NCI-H774 (cell line): ENCODE measurements at regions not wholly inside any gene's neighbourhood (a gene's known extent, or its start where the extent isn't known, plus 50 kb on each side); places are given as distances from the start of the nearest gene placed in this dataset.
"Not testable (repeated sequence)": the region's sequence is repeated elsewhere in the genome, so short reads cannot be mapped to it uniquely, and the experiment has no call there.

ENCODE experiments used
- DNase-seq: peaks from one replicate; lab custom pipeline; 2025; lab: John Stamatoyannopoulos, UW

DNA sequence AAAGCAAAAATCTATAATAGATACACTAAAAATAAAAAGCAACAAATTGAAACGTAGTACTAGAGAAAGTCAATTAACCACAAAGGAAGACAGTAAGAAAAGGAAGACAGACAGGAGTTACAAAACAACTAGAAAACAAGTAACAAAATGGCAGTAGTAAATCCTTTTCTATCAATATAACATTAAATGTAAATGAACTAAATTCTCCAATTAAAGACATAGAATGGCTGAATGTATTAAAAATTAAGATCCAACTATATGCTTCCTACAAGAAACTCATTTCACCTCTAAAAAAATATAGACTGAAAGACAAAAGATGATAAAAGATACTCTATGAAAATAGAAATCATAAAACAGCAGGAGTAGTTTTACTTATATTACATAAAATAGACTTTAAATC is 79.1 kb downstream of the CTH start:
- no peak for DNase-seq

DNA sequence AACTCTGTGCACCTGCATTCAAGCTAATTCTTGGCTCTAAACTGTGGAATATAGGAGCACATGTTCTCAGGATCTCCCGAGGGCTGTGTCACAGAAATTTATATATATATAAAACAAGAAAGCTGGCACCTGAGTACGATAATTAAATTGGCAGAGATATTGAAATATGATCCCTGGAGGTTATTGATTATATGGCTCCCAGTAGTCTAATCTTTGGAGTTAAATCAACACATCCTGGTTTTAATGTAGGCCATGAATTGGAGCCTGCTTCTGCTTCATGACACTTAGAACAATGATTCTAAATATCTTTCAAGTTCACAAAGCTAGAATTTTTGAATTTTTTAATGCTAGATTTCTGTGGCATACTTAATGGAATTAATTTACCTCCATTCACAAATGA is 84.3 kb downstream of the CTH start:
- DNase-seq = no peak

DNA sequence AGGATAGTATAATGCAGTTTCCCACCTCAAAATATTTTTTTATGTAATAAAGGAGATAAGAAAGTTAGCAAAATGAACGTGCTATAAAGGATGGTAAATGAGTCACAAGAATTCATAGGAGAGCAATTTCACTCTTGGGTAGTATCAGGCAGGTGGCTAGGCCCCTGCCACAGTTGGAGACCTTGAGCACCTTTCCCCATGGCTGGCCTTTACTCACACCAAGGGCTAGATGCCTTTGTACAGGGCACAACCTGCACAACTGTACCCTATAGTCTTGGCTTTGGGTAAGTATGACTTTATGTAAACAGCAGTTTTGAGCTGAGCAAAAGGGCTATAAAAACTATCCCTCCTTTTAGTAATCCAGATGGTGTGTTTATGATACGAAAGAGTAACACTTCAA is 85.1 kb downstream of the CTH start:
- DNase-seq = no peak

DNA sequence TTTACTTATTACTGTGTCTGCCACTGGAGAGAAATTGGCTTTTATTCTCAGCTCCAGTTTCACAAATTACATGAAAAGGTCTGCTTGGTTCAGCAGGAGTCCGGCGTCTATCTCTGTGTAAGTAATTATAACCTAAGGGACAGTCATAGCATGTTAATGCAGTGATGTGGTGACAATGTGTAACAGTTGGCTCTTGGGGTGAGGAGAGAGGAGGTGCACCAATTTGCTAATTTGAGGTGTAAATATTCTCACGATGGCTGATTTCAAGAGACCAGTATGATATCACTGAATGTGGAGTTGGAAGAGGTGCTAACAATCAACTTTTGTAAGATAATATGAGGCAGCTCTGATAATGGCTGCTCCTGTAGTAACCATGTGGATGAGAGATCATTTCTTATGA is 86.1 kb downstream of the CTH start:
- no peak for DNase-seq

- DNase-seq = no peak
These were observed 87.6 kb downstream of the CTH start for GRCh38 chr1:70498666-70499065.

DNA sequence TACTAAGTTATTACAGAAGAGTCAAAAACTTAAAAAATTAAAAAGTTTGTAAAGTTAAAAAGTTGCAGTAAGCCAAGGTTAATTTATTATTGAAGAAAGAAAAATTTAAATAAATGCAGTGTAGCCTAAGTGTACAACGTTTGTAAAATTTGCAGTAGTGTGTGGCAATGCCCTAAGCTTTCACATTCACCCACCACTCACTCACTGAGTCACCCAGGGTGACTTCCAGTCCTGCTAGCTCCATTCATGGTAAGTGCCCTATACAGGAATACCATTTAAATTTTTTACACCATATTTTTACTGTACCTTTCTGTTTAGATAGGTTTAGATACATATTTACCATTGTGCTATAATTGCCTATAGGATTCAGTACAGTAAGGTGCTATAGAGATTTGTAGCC is 88.6 kb downstream of the CTH start:
- DNase-seq = no peak

GRCh38 chr1:70503358-70503757 is 92.3 kb downstream of the CTH start:
- DNase-seq = no peak

- no peak for DNase-seq
These were observed 93.2 kb downstream of the CTH start for GRCh38 chr1:70504176-70504820.

DNA sequence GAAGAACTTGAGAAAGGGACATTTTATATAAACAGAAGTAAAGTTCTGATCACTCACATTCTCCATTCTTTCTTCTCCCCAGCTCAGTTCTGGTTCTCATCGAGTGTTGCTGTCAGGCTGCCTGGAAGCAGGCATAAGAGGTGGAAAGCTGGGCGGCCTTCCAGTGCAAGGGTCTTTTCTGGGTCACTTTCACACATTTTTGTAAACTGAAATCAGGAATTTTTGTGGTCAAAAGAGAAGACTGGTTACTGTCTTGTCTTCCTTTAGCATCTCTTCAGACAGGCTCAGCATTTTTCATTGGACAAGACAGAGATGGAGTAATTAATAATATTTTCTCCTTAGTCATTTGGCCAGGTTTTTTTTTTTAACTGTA is 93.7 kb downstream of the CTH start:
- no peak for DNase-seq

DNA sequence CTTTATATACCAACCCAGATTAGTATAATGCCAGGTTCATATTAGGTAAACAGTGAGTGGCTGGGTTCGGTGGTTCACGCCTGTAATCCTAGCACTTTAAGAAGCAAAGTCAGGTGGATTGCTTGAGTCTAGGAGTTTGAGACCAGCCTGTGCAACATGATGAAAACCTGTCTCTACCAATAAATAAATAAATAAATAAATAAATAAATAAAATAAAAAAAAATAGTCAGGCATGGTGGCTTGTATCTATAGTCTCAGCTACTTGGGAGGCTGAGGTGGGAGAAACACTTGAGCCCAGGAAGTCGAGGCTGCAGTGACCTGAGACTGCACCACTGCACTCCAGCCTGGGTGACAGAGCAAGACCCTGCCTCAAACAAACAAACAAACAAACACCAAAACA is 96.9 kb downstream of the CTH start:
- DNase-seq = not testable (repeated sequence)

GRCh38 chr1:70509996-70510876 is 99.2 kb downstream of the CTH start:
- DNase-seq = peak; percentile 31

DNA sequence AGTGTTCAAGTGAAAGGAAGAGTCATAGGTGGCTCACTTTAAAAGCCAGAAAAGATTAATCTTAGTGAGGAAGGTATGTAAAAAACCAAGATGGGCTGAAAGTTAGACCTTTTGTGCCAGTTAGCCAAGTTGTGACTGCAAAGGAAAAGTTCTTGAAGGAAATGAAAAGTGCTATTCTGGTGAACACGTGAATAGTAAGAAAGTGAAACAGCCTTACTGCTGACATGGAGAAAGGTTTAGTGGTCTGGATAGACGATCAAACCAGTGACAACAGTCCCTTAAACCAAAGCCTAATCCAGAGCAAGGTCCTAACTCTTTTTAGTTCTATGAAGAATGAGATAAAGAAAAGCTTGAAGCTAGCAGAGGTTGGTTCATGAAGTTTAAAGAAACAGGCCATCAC is 106.4 kb downstream of the CTH start:
- no peak for DNase-seq

- DNase-seq = no peak
These were observed 107.0 kb downstream of the CTH start for GRCh38 chr1:70518106-70518505.

- DNase-seq = no peak
These were observed 117.7 kb downstream of the CTH start for GRCh38 chr1:70528590-70529333.

DNA sequence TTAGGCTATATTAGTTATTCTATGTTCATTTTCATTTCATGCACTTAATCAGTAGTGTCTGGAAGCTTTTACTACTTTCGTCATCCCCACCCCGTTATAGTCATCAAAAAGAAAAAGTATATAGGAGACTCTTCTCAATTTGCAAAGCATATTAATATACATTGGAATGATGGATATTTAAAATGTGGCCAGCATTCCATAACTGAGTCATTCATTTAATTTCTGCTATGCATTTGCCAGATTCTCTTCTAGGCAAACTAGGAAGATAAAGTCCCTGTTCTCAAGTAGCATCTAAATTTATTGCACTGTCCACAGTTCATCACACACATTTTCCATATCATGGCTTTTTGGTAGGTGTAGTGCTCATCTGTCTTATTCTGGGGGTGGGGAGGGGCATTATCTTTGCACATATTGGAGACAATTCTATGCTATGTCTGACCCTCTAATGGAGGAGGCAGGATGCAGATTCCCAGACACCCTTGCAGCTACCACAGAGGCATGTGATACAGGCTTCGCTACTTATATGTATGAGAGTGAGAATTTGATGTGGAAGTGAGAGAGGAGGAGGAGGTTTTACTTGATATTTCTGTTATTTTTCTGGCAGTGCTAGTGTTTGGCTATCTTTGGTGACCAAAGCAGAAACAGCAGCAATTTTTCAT is 125.8 kb downstream of the CTH start:
- no peak for DNase-seq

- no peak for DNase-seq
These were observed 126.7 kb downstream of the CTH start for GRCh38 chr1:70537788-70538187.

GRCh38 chr1:70542030-70542429 is 131.0 kb downstream of the CTH start:
- no peak for DNase-seq

DNA sequence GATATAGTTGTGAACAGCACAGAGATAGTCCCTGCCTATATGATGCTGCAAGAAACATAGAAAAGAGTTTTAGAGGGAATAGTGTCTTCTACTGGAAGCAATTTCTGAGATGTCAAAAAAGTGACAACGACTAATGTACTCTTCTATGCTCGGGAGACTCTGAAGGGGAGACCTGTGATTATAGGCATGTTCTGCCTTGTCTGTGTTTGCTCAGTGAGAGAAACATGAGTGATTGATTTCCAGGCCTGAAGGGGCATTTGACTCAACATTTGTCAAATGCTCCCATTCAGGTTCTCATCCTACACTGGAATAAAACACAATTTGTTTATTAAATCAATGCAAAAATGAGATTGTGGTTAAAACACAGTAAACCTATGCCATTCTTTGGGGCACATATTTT is 131.8 kb downstream of the CTH start:
- no peak for DNase-seq

- no peak for DNase-seq
These were observed 135.7 kb downstream of the CTH start for GRCh38 chr1:70546726-70547125.

DNA sequence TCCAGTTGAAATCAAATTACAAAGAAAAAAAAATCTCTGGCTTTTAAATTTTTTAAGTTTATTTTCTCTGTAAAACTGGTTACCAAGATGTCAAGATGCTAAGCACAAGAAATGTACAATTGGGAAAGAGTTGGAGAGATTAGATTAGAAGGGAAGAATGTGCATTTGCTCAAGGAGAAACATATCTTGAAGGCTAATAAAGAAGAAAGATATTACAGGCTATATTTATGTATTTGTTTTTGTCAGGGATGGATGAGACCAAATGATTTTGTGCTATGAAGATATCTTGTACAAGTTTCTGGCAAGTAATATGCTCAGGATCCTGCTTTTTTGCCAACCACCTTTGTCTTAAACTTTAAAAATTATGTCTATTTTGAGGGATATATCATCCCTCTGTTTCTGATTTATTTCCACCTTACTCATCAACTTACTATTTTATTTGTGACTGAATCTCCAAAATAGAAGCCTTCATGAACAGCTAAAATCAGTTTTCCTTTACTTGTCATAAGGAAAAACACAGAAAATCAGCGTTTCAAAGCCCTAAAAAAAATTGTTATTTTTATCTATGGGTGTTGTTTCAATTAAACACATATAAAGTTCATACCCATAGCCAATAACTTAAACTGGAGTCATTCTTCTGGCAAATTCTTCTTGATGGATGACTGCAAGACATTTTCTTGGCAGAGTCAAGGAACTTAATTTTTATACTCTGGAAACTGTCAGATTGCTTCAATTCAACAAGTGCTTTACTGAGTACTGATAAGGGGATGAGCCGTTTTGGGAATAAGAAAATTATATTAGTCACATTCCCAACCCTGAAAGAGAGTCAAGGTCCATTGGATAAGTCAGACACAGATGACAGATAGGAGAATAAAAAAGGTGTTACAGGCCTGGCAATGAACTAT is 141.8 kb downstream of the CTH start:
- DNase-seq = no peak

- DNase-seq = no peak
These were observed 142.5 kb downstream of the CTH start for GRCh38 chr1:70553567-70553956.
